GM23248 (cell line): ENCODE measurements at regions not wholly inside any gene's neighbourhood (a gene's known extent, or its start where the extent isn't known, plus 50 kb on each side); places are given as distances from the start of the nearest gene placed in this dataset.
"Not testable (repeated sequence)": the region's sequence is repeated elsewhere in the genome, so short reads cannot be mapped to it uniquely, and the experiment has no call there.

ENCODE experiments used
- DNase-seq: peaks from one replicate; pipeline ENCODE4 v3.0.0-alpha.2; 2015
- H2AFZ ChIP-seq: fragments of 200-600 bp; sonication (generic); 2 replicates; pipeline ENCODE4 v1.6.1; 2016; ENCODE audit warnings: antibody characterized with exemption
- H3F3A ChIP-seq: fragments of 200-600 bp; sonication (generic); 2 replicates; pipeline ENCODE4 v1.6.1; 2016; ENCODE audit warnings: mild to moderate bottlenecking, antibody characterized with exemption, mixed run types; ENCODE audit not compliant: insufficient read depth
- H3K27ac ChIP-seq: fragments of 200-600 bp; sonication (generic); 2 replicates; pipeline ENCODE4 v1.5.1; 2016; ENCODE audit warnings: mild to moderate bottlenecking
- H3K27me3 ChIP-seq: fragments of 200-600 bp; sonication (generic); replicated peaks from 2 replicates; pipeline ENCODE4 v1.6.1; 2016; ENCODE audit warnings: mild to moderate bottlenecking; ENCODE audit not compliant: insufficient read depth
- H3K36me3 ChIP-seq: fragments of 200-600 bp; sonication (generic); 2 replicates; pipeline ENCODE4 v1.6.1; 2016; ENCODE audit warnings: low read depth, mild to moderate bottlenecking
- H3K4me1 ChIP-seq: fragments of 200-600 bp; sonication (generic); 2 replicates; pipeline ENCODE4 v1.6.1; 2016; ENCODE audit warnings: mild to moderate bottlenecking; ENCODE audit not compliant: insufficient read depth
- H3K4me2 ChIP-seq: fragments of 200-600 bp; sonication (generic); one replicate; pipeline ENCODE4 v1.6.1; 2016; ENCODE audit warnings: mild to moderate bottlenecking; ENCODE audit not compliant: unreplicated experiment
- H3K4me3 ChIP-seq: fragments of 200-600 bp; sonication (generic); 2 replicates; pipeline ENCODE4 v1.5.1; 2016; ENCODE audit warnings: mild to moderate bottlenecking
- H3K79me2 ChIP-seq: fragments of 200-600 bp; sonication (generic); 2 replicates; pipeline ENCODE4 v1.6.1; 2016; ENCODE audit warnings: mild to moderate bottlenecking; ENCODE audit not compliant: insufficient read depth
- H3K9ac ChIP-seq: fragments of 200-600 bp; sonication (generic); 2 replicates; pipeline ENCODE4 v1.6.1; 2016; ENCODE audit warnings: mild to moderate bottlenecking
- H3K9me2 ChIP-seq: fragments of 200-600 bp; sonication (generic); 2 replicates; pipeline ENCODE4 v1.6.1; 2016; ENCODE audit warnings: mixed run types, mild to moderate bottlenecking, moderate library complexity; ENCODE audit not compliant: insufficient read depth
- H3K9me3 ChIP-seq: fragments of 200-600 bp; sonication (generic); one replicate; pipeline ENCODE4 v1.6.1; 2017; ENCODE audit warnings: low read depth
- H4K20me1 ChIP-seq: fragments of 200-600 bp; sonication (generic); 2 replicates; pipeline ENCODE4 v1.6.0; 2016; ENCODE audit not compliant: insufficient read depth
- WGBS, 2 experiments: methylation state at CpG; one replicate each; pipeline ENCODE4 v1.1.6; 2015 to 2017; ENCODE audit warnings: low lambda C conversion rate in 2 of 2, low coverage in 1 of 2; ENCODE audit errors: missing lambda C conversion rate in 2 of 2; 5-methylcytosine and 5-hydroxymethylcytosine counted together
- in situ Hi-C: fragments of 300-500 bp; cut with MboI; formaldehyde crosslinking; loops from 2 replicates; pipeline ENCODE4 v1.15.0; 2020

DNA sequence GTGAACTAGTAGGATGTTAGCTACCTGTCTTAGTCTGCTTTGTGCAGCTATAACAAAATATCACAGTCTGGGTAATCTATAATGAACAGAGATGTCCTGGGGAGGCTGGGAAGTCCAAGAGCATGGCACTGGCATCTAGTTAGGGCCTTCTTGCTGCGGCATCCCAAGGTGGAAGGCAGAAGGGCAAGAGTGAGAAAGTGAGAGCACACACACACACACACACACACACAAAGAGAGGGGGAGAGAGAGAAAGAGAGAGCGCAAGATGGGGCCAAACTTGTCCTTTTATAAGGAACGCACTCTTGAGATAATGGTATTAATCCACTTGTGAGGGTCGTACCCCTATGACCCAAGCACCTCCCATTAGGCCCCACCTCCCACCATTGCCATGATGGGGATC, 4423.6 kb upstream of the TPTE start:
- DNase-seq, H4K20me1 ChIP-seq, H3K9me2 ChIP-seq, H3K27ac ChIP-seq, H3K36me3 ChIP-seq, H3K4me1 ChIP-seq, H3K4me3 ChIP-seq, H3K9me3 ChIP-seq, H2AFZ ChIP-seq, in situ Hi-C loops, H3K79me2 ChIP-seq, H3K4me2 ChIP-seq, H3F3A ChIP-seq, H3K27me3 ChIP-seq, H3K9ac ChIP-seq: not testable (repeated sequence)
- 88 to 100% methylated on average over 1 to 3 of the region's 4 CpGs for WGBS, 2 experiments

GRCh38 chr21:6098191-6098935, 4423.0 kb upstream of the TPTE start:
- in situ Hi-C loops, H2AFZ ChIP-seq, H3K27me3 ChIP-seq, H3K4me3 ChIP-seq, H3K9me2 ChIP-seq, H3K4me1 ChIP-seq, H4K20me1 ChIP-seq, H3K9ac ChIP-seq, H3K27ac ChIP-seq, H3K9me3 ChIP-seq, H3K79me2 ChIP-seq, H3F3A ChIP-seq, H3K36me3 ChIP-seq, DNase-seq, H3K4me2 ChIP-seq: not testable (repeated sequence)
- WGBS, 2 experiments, result 65 to 83% methylated on average over 3 to 8 of the region's 8 CpGs

- H3F3A ChIP-seq, H3K9me2 ChIP-seq, H3K27me3 ChIP-seq, H3K4me2 ChIP-seq, H3K4me1 ChIP-seq, in situ Hi-C loops, H3K36me3 ChIP-seq, H3K9ac ChIP-seq, H3K79me2 ChIP-seq, H3K9me3 ChIP-seq, H3K4me3 ChIP-seq, H2AFZ ChIP-seq, DNase-seq, H4K20me1 ChIP-seq, H3K27ac ChIP-seq: not testable (repeated sequence)
- WGBS, 2 experiments, result no CpG with 5 or more reads among the region's 9 CpGs
These were observed 4419.8 kb upstream of the TPTE start for GRCh38 chr21:6101588-6101987.

DNA sequence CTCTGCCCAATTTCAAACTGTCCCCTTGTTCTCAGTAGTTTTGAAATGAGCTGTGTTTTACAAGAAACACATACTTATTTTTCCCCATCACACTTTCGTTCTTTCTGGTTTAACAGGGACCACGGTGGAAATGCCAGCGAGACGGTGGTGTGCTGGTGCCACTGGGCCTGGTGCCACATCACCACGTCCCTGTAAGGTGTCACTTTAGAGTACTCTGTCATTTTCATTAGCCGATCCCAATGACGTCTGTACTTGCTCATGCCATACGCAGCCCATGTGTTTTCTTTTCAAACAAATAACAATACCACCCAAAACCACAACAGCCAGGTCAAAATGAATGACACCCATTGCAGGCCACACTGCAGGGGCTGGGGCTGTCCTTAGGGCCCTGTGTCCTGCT, 4416.8 kb upstream of the TPTE start:
- DNase-seq, H3K27me3 ChIP-seq, H3K36me3 ChIP-seq, H3K9me3 ChIP-seq, in situ Hi-C loops, H3F3A ChIP-seq, H2AFZ ChIP-seq, H3K9me2 ChIP-seq, H3K4me2 ChIP-seq, H3K4me3 ChIP-seq, H3K9ac ChIP-seq, H3K27ac ChIP-seq, H3K4me1 ChIP-seq, H3K79me2 ChIP-seq, H4K20me1 ChIP-seq: not testable (repeated sequence)
- no CpG with 5 or more reads among the region's 8 CpGs for WGBS, 2 experiments

DNA sequence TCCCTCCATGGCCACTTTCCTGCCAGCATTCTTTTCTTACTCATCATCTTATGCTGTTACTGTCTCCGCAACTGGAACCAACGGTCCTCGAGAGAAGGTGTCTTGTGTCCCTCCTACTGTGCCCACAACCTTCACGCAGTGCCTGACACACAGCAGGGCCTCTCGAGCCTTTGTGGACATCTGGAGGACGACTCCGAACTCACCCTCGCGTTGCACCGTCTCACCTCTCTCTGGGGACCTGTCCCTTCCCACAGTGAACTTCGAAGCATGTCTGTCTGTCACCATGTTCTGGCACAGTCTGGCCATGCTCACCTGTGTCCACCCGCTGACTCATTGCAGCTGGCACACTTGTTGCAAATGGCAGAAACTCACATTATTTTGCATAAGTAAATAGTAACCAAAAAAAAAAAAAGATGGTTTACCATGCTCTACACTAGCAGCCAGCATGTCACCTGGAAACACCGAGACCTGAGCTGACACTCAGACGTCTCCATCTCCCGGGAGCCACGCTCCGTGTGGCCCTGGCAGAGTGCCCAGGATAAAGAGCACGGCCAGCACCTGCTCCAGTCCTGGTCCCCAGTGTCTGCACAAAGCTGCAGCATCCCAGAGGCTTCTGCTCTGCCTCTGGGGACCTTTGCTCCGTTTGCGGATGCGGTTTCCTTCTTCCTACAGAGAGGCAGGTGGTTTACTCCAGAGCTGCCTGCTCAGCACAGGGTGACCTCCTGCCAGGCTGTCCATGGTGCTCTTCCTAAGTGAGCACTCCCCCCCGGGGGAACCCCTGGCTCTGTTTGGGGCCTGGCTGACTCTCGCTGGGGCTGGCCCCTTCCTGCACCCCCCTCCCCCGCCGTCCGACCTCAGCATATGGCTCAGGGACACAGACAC, 4414.5 kb upstream of the TPTE start:
- H3K27ac ChIP-seq, H2AFZ ChIP-seq, H3K9ac ChIP-seq, in situ Hi-C loops, H3K4me2 ChIP-seq, H4K20me1 ChIP-seq, H3K4me3 ChIP-seq, H3F3A ChIP-seq, H3K79me2 ChIP-seq, H3K9me3 ChIP-seq, H3K36me3 ChIP-seq, DNase-seq, H3K27me3 ChIP-seq, H3K4me1 ChIP-seq, H3K9me2 ChIP-seq: not testable (repeated sequence)
- 94 to 96% methylated on average over 4 to 6 of the region's 26 CpGs for WGBS, 2 experiments

DNA sequence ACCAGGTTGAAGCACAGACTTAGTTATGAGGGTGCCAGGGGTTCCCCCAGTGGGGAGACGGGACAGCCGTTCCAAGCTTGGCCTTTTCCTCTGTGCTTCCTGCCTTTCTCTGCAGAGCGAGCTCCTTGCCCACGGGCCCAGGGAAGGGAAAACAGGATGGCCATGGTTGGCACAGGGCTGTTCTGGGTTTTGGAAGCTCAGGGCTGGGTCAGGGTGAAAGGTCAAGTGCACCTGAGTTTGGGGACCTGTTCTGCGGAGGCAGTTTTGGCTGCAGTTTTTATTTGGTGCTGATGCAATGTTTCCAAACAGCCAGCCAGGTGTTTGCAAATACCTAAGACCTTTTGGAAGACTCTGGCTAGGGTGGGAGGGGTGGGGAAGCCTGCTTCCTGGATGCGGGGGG, 4412.5 kb upstream of the TPTE start:
- H3K4me3 ChIP-seq, H3K4me2 ChIP-seq, H3K27ac ChIP-seq, H3K4me1 ChIP-seq, H3K79me2 ChIP-seq, in situ Hi-C loops, H3K9ac ChIP-seq, H4K20me1 ChIP-seq, H3K9me3 ChIP-seq, H3K36me3 ChIP-seq, H3K9me2 ChIP-seq, H3K27me3 ChIP-seq, H3F3A ChIP-seq, H2AFZ ChIP-seq, DNase-seq: not testable (repeated sequence)
- WGBS, 2 experiments, result no CpG with 5 or more reads among the region's 6 CpGs

DNA sequence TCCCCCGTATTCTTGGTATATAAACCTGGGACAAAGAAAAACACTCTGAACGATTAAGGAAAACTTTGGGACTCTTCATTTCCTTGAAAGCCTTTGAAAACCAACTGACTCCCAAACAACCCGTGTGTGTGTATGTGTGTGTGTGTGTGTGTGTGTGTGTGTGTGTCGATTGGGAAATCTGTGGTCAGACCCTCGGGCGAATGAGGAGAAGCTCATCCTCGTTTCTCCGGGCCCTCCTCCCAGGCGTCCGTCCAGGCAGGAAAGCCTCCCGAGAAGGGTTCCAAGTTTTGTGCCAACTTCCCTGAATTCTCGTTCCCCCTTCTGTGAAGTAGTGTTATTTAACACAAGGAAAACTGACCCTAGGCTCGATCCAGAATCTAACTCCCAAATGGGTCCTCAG, 4411.6 kb upstream of the TPTE start:
- H3F3A ChIP-seq, H3K27ac ChIP-seq, H3K9me2 ChIP-seq, H3K27me3 ChIP-seq, H3K4me3 ChIP-seq, H3K9ac ChIP-seq, H3K4me2 ChIP-seq, in situ Hi-C loops, H3K36me3 ChIP-seq, H2AFZ ChIP-seq, H3K79me2 ChIP-seq, H4K20me1 ChIP-seq, H3K9me3 ChIP-seq, H3K4me1 ChIP-seq: not testable (repeated sequence)
- peak; percentile 14 for DNase-seq
- 0% methylated on average over 1 to 3 of the region's 13 CpGs for WGBS, 2 experiments
